Right atrium auricular region (tissue), 2 donors: ENCODE measurements at regions not wholly inside any gene's neighbourhood (a gene's known extent, or its start where the extent isn't known, plus 50 kb on each side); places are given as distances from the start of the nearest gene placed in this dataset.

ENCODE experiments used
- DNase-seq: peaks from one replicate; pipeline ENCODE4 v3.0.0-alpha.2; 2019; ENCODE audit warnings: low spot score
- H3K27ac ChIP-seq, 2 donors: fragments of 200-600 bp; sonication (generic); 1 replicate in 1 of 2; 2 replicates in 1 of 2; pipeline ENCODE4 v1.5.1; 2016 to 2019
- H3K27me3 ChIP-seq, 2 donors: fragments of 200-600 bp; sonication (generic); one replicate each; pipeline versions ENCODE4 v1.5.1 to v1.6.0; 2017 to 2019
- H3K36me3 ChIP-seq: fragments of 200-600 bp; sonication (generic); one replicate; pipeline ENCODE4 v1.5.1; 2016
- H3K4me1 ChIP-seq, 2 donors: fragments of 200-600 bp; sonication (generic); one replicate each; pipeline versions ENCODE4 v1.5.1 to v1.6.0; 2017 to 2019
- H3K4me3 ChIP-seq, 2 donors: fragments of 200-600 bp; sonication (generic); 1 replicate in 1 of 2; 2 replicates in 1 of 2; pipeline ENCODE4 v1.5.1; 2017 to 2019; ENCODE audit warnings: mild to moderate bottlenecking in 1 of 2, moderate library complexity in 1 of 2
- H3K9me3 ChIP-seq, 2 donors: fragments of 200-600 bp; sonication (generic); one replicate each; pipeline ENCODE4 v1.5.1; 2019
- TF ChIP-seq, protein P1 (sequence below), 2 donors: fragments of 200-600 bp; sonication (generic); IDR thresholded peaks; one replicate each; pipeline ENCODE4 v1.5.1; 2019; ENCODE audit warnings: antibody characterized with exemption in 2 of 2

DNA sequence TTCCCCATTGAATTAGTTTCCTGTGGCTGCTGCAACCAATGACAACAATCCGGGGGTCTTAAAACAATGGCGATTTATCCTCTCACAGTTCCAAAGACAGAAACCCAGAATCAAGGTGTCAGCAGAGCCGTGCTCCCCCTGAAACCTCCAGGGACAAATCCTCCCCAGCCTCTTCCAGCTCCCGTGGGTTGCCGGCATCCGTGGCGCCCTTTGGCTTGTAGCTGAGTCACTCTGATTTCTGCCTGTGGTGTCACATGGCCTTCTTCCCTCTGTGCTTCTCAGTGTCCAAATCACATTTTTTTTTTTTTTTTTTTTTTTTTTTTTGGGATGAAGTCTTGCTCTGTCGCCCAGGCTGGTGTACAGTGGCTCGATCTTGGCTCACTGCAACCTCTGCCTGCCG lies 64.5 kb upstream of the STX18 start:
- H3K4me3 ChIP-seq: no peak overlapping the region
- DNase-seq: no peak
- H3K27ac ChIP-seq: no peak overlapping the region
- TF ChIP-seq, protein P1, sequence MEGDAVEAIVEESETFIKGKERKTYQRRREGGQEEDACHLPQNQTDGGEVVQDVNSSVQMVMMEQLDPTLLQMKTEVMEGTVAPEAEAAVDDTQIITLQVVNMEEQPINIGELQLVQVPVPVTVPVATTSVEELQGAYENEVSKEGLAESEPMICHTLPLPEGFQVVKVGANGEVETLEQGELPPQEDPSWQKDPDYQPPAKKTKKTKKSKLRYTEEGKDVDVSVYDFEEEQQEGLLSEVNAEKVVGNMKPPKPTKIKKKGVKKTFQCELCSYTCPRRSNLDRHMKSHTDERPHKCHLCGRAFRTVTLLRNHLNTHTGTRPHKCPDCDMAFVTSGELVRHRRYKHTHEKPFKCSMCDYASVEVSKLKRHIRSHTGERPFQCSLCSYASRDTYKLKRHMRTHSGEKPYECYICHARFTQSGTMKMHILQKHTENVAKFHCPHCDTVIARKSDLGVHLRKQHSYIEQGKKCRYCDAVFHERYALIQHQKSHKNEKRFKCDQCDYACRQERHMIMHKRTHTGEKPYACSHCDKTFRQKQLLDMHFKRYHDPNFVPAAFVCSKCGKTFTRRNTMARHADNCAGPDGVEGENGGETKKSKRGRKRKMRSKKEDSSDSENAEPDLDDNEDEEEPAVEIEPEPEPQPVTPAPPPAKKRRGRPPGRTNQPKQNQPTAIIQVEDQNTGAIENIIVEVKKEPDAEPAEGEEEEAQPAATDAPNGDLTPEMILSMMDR (IDR thresholded peaks at IDR 0.05): no peak
- peaks cover 0 to 6% of the 10 kb centered on the region in 2 donors for H3K4me1 ChIP-seq
- no peaks in the 10 kb centered on the region for H3K9me3 ChIP-seq
- no peaks in the 10 kb centered on the region for H3K27me3 ChIP-seq
- H3K36me3 ChIP-seq: no peaks in the 10 kb centered on the region

DNA sequence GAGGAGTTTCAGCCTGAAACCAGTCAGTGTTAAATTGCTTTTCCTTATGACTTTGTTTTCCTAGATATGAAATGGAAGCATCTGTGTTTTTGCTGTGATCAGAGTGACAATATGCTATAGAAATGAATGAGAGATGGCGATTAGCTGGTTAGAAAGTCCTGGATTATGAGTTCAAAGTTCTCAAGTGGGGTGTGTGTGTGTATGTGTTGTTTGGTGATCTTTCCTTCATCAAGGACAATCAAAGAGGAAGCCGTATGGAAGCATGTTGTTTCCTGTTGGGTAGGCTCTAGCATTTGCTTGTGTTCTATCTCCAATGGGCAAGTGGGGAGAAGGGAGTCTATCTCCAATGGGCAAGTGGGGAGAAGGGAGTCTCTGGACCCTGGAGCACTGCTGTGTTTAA lies 64.0 kb upstream of the STX18 start:
- H3K27me3 ChIP-seq: no peaks in the 10 kb centered on the region
- TF ChIP-seq, protein P1 (IDR thresholded peaks at IDR 0.05): no peak
- H3K27ac ChIP-seq: no peak overlapping the region
- no peaks in the 10 kb centered on the region for H3K9me3 ChIP-seq
- H3K4me3 ChIP-seq: no peak overlapping the region
- H3K36me3 ChIP-seq: no peaks in the 10 kb centered on the region
- H3K4me1 ChIP-seq: peaks cover 0 to 6% of the 10 kb centered on the region in 2 donors
- no peak for DNase-seq

DNA sequence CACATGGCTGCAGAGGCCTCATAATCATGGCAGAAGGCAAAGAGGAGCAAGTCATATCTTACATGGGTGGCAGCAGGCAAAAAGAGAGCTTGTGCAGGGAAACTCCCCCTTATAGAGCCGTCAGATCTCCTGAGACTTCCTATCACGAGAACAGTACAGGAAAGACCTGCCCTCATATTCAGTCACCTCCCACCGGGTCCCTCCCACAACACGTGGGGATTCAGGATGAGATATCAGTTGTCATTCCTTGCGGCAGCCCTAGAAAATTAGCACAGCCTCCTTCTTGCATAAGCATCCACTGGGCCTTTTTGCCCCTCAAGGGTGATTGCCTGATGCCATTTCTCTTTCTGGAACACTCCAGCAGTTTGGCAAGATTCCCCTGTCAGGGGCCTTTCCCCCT lies 61.7 kb upstream of the STX18 start:
- Histone ChIP-seq H3K4me1 (peaks cover 0 to 6% of the 10 kb centered on the region in 2 donors), H3K36me3 (no peaks in the 10 kb centered on the region), H3K27me3 (no peaks in the 10 kb centered on the region), H3K27ac (no peak overlapping the region), H3K4me3 (no peak overlapping the region), H3K9me3 (no peaks in the 10 kb centered on the region)
- no peak for DNase-seq
- TF ChIP-seq, protein P1 (IDR thresholded peaks at IDR 0.05): no peak

DNA sequence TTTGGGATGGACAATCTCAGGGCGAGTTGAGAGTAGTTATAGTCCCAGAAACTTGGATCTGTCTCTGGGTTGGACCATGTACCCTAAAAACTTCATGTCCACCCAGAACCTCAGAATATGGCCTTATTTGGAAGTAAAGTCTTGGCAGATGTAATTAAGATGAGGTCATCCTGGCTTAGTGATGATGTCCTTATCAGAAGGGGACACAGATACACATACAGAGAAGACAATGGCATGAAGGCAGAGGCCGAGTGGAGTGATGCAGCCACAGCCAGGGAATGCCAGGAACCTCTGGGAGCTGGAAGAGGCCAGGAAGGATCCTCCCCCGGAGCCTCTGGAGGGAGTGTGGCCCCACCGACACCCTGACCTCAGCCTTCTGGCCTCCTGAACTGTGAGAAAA lies 61.2 kb upstream of the STX18 start:
- TF ChIP-seq, protein P1 (IDR thresholded peaks at IDR 0.05): no peak
- H3K4me1 ChIP-seq: peaks cover 0 to 6% of the 10 kb centered on the region in 2 donors
- no peak for DNase-seq
- H3K4me3 ChIP-seq: no peak overlapping the region
- H3K27ac ChIP-seq: no peak overlapping the region
- H3K27me3 ChIP-seq: no peaks in the 10 kb centered on the region
- H3K36me3 ChIP-seq: no peaks in the 10 kb centered on the region
- no peaks in the 10 kb centered on the region for H3K9me3 ChIP-seq

DNA sequence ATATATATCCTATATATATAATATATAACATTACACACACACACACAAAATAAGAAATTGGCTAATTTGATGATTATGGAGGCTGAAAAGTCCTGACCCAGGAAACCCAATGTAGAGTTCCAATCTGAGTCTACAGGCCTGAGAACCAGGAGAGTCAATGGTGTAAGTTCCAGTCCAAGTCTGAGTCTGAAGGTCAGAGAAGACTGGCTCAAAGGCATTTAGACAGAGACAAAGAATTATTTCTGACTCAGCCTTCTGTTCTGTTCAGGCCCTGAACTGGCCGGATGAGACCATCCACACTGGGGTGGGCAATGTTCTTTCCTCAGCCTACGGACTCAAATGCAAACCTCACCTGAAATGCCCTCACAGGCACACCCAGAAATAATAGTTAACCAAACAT lies 60.6 kb upstream of the STX18 start:
- DNase-seq: no peak
- Histone ChIP-seq H3K9me3 (no peaks in the 10 kb centered on the region), H3K27ac (no peak overlapping the region), H3K4me3 (no peak overlapping the region), H3K4me1 (peaks cover 0 to 6% of the 10 kb centered on the region in 2 donors), H3K36me3 (no peaks in the 10 kb centered on the region), H3K27me3 (no peaks in the 10 kb centered on the region)
- TF ChIP-seq, protein P1 (IDR thresholded peaks at IDR 0.05): no peak

DNA sequence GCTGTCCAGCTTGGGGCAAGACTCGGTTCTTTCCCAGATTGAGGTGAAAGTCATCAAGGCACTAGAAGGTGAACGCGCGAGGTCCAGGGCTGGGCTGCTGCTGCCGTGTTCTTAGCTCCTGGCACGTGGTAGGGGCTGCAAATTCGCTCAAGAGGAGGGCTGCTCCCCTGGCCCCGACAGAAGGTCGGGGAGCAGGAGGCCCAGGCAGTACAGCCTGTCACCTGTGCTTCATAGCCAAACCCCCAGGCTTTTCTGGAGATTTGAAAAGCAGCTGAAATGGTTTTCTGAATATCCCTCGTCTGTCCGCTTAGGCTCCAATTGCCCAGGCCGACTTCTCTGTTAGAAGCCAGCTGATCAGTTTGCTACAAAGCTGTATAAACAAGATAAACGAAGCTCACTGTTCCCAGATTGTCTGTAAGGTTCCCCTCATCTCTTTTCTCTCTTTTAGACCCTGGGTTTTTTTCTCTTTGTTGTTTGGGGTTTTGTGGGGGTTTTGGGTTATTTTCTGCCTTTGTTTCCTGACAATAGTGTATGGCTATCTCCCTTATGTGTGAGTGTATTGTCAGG lies 60.0 kb upstream of the STX18 start:
- H3K9me3 ChIP-seq: no peaks in the 10 kb centered on the region
- TF ChIP-seq, protein P1 (IDR thresholded peaks at IDR 0.05): no peak

More for the DNA sequence above, 60.0 kb upstream of the STX18 start:
- no peak overlapping the region for H3K4me3 ChIP-seq
- DNase-seq: no peak
- peaks cover 0 to 6% of the 10 kb centered on the region in 2 donors for H3K4me1 ChIP-seq
- H3K27ac ChIP-seq: no peak overlapping the region
- H3K36me3 ChIP-seq: no peaks in the 10 kb centered on the region
- H3K27me3 ChIP-seq: no peaks in the 10 kb centered on the region
